MCF 10A (cell line): ENCODE measurements at regions not wholly inside any gene's neighbourhood (a gene's known extent, or its start where the extent isn't known, plus 50 kb on each side); places are given as distances from the start of the nearest gene placed in this dataset.

Experiments
- BruUV-seq: library from RNA; stranded (reverse); fragments of 400-500 nt; replicated peaks from 2 replicates; lab custom pipeline; 2021; lab: Mats Ljungman, UMichigan
- CTCF ChIA-PET: fragments of 300-600 bp; sonication (Branson Sonifier 250); formaldehyde crosslinking; extraction: SDS; loops from one replicate; lab custom pipeline; 2021; ENCODE audit warnings: antibody characterized with exemption, inconsistent platforms; lab: Yijun Ruan, JAX
- POLR2A ChIA-PET: fragments of 300-600, 350-650 bp; sonication (Branson Sonifier 250); formaldehyde crosslinking; extraction: SDS; loops from one replicate; lab custom pipeline; 2020; ENCODE audit warnings: antibody characterized with exemption, inconsistent platforms; lab: Yijun Ruan, JAX
- DNase-seq: peaks from one replicate; pipeline ENCODE4 v3.0.0-alpha.2; 2018; ENCODE audit not compliant: unreplicated experiment
- H3K27ac Mint-ChIP-seq: one replicate; pipeline ENCODE4 v1.8.0; 2022; ENCODE audit warnings: mild to moderate bottlenecking, low read depth, mixed read lengths; ENCODE audit not compliant: unreplicated experiment
- H3K27me3 Mint-ChIP-seq: one replicate; pipeline ENCODE4 v1.8.0; 2022; ENCODE audit warnings: mixed read lengths; ENCODE audit not compliant: insufficient read depth, unreplicated experiment
- H3K36me3 Mint-ChIP-seq: one replicate; pipeline ENCODE4 v1.8.0; 2022; ENCODE audit warnings: mild to moderate bottlenecking, moderate library complexity, mixed read lengths; ENCODE audit not compliant: insufficient read depth, unreplicated experiment
- H3K4me1 Mint-ChIP-seq: one replicate; pipeline ENCODE4 v1.8.0; 2022; ENCODE audit warnings: mixed read lengths; ENCODE audit not compliant: insufficient read depth, unreplicated experiment
- H3K4me3 Mint-ChIP-seq: one replicate; pipeline ENCODE4 v1.8.0; 2022; ENCODE audit warnings: mild to moderate bottlenecking, moderate library complexity, mixed read lengths; ENCODE audit not compliant: unreplicated experiment
- H3K9me3 Mint-ChIP-seq: one replicate; pipeline ENCODE4 v1.8.0; 2022; ENCODE audit warnings: mixed read lengths; ENCODE audit not compliant: unreplicated experiment
- intact Hi-C: fragments of 100-400 bp; cut with micrococcal nuclease; formaldehyde crosslinking; loops from 2 replicates; pipeline ENCODE4 v1.14.1; 2022
- TF ChIP-seq, protein P1 (sequence below): fragments of 200-600 bp; IDR thresholded peaks from one replicate; pipeline ENCODE4 v1.8.0; 2022; ENCODE audit warnings: antibody characterized with exemption, mild to moderate bottlenecking; ENCODE audit not compliant: unreplicated experiment

DNA sequence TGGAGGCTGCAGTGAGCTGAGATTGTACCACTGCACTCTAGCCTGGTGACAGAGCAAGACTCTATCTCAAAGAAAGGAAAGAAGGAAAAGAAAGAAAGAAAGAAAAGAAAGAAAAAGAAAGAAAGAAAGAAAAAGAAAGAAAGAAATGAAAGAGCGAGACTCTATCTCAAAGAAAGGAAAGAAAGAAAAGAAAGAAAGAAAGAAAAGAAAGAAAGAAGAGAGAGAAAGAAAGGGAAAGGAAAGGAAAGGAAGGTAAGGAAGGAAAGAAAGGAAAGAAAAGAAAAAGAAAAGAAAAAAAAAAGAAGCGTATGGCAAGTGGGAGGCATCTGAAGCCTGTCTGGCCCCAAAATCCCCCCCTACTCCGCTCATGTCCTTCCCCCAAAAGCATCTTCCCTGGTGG, 182.3 kb upstream of the MSX2 start:
- H3K9me3 Mint-ChIP-seq, result no peaks in the 10 kb centered on the region
- no peaks in the 10 kb centered on the region for H3K4me1 Mint-ChIP-seq
- TF ChIP-seq, protein P1, sequence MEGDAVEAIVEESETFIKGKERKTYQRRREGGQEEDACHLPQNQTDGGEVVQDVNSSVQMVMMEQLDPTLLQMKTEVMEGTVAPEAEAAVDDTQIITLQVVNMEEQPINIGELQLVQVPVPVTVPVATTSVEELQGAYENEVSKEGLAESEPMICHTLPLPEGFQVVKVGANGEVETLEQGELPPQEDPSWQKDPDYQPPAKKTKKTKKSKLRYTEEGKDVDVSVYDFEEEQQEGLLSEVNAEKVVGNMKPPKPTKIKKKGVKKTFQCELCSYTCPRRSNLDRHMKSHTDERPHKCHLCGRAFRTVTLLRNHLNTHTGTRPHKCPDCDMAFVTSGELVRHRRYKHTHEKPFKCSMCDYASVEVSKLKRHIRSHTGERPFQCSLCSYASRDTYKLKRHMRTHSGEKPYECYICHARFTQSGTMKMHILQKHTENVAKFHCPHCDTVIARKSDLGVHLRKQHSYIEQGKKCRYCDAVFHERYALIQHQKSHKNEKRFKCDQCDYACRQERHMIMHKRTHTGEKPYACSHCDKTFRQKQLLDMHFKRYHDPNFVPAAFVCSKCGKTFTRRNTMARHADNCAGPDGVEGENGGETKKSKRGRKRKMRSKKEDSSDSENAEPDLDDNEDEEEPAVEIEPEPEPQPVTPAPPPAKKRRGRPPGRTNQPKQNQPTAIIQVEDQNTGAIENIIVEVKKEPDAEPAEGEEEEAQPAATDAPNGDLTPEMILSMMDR, result no peak
- no TSS peak for BruUV-seq
- H3K27me3 Mint-ChIP-seq, result no peaks in the 10 kb centered on the region
- no peak overlapping the region for H3K4me3 Mint-ChIP-seq
- H3K36me3 Mint-ChIP-seq, result no peaks in the 10 kb centered on the region
- no peak for DNase-seq
- POLR2A ChIA-PET, result interaction anchor here (0.6 kb wide), 1 partner anchor 286 kb away, joined by 3 read pairs; no protein-coding TSS in a partner anchor
- intact Hi-C loops, result no loop called here
- no peak overlapping the region for H3K27ac Mint-ChIP-seq
- CTCF ChIA-PET, result interaction anchor here (0.6 to 0.7 kb wide), 2 partner anchors 14 to 210 kb away, joined by 3 read pairs; no protein-coding TSS in a partner anchor

DNA sequence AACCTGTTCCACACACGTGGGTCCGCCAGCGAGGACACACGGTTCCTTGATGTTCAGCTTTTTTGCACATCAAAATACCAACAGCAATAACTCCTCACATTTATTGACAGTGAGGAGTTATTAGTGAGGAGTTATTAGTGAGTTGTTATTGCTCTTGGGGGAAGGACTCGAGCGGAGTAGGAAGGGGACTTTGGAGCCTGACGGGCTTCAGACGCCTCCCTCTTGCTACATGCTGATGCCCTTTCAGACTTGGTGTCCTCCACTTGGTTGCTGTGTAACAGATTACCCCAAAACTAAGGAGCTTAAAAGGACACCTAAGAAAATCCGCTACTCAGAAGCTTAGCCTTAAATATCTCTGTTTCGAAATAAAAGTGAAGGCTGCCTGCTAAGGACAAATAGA, 181.9 kb upstream of the MSX2 start:
- Mint-ChIP-seq H3K4me3 (no peak overlapping the region), H3K9me3 (no peaks in the 10 kb centered on the region), H3K4me1 (no peaks in the 10 kb centered on the region), H3K36me3 (no peaks in the 10 kb centered on the region), H3K27ac (no peak overlapping the region), H3K27me3 (no peaks in the 10 kb centered on the region)
- intact Hi-C loops, result no loop called here
- no TSS peak for BruUV-seq
- no peak for DNase-seq
- ChIA-PET CTCF (interaction anchor here (0.6 to 0.8 kb wide), 3 partner anchors 13 to 252 kb away, joined by 3 read pairs; no protein-coding TSS in a partner anchor), POLR2A (interaction anchor here (0.6 kb wide), 1 partner anchor 285 kb away, joined by 3 read pairs; no protein-coding TSS in a partner anchor)
- TF ChIP-seq, protein P1, result no peak

GRCh38 chr5:174545926-174546325, 178.5 kb upstream of the MSX2 start:
- no peaks in the 10 kb centered on the region for H3K36me3 Mint-ChIP-seq
- intact Hi-C loops, result no loop called here
- TF ChIP-seq, protein P1, result no peak
- no peaks in the 10 kb centered on the region for H3K4me1 Mint-ChIP-seq
- BruUV-seq, result no TSS peak
- no peak for DNase-seq
- no peak overlapping the region for H3K27ac Mint-ChIP-seq
- H3K4me3 Mint-ChIP-seq, result no peak overlapping the region
- H3K9me3 Mint-ChIP-seq, result no peaks in the 10 kb centered on the region
- no peaks in the 10 kb centered on the region for H3K27me3 Mint-ChIP-seq
- ChIA-PET CTCF (no interaction called here), POLR2A (no interaction called here)

- no peak for DNase-seq
- no peaks in the 10 kb centered on the region for H3K4me1 Mint-ChIP-seq
- H3K4me3 Mint-ChIP-seq, result no peak overlapping the region
- POLR2A ChIA-PET, result no interaction called here
- intact Hi-C loops, result no loop called here
- CTCF ChIA-PET, result no interaction called here
- TF ChIP-seq, protein P1, result no peak
- BruUV-seq, result no TSS peak
- H3K27me3 Mint-ChIP-seq, result no peaks in the 10 kb centered on the region
- no peaks in the 10 kb centered on the region for H3K9me3 Mint-ChIP-seq
- H3K27ac Mint-ChIP-seq, result no peak overlapping the region
- H3K36me3 Mint-ChIP-seq, result no peaks in the 10 kb centered on the region
Measured at GRCh38 chr5:174547814-174548213, 176.6 kb upstream of the MSX2 start.
